GM12878 (cell line): ENCODE measurements at regions not wholly inside any gene's neighbourhood (a gene's known extent, or its start where the extent isn't known, plus 50 kb on each side); places are given as distances from the start of the nearest gene placed in this dataset.

Source experiments
- ATAC-seq: fragments of 200-7000 bp; cut with Tn5 transposase; 3 replicates; pipeline ENCODE4 v1.9.1; 2020; ENCODE audit warnings: mild to moderate bottlenecking, moderate library complexity
- BruUV-seq: library from RNA; stranded (reverse); fragments of 400-500 nt; replicated peaks from 2 replicates; lab custom pipeline; 2021; lab: Mats Ljungman, UMichigan
- CTCF ChIA-PET: fragments of 300-600 bp; sonication (Branson Sonifier 250); formaldehyde crosslinking; extraction: SDS; loops from one replicate; lab custom pipeline; 2021; ENCODE audit warnings: inconsistent platforms; lab: Yijun Ruan, JAX
- POLR2A ChIA-PET: fragments of 350-600 bp; formaldehyde crosslinking; extraction: SDS; loops from one replicate; lab custom pipeline; 2021; ENCODE audit warnings: inconsistent platforms; lab: Charles Lee
- RAD21 ChIA-PET: fragments of 300-600 bp; sonication (Branson Sonifier 250); formaldehyde crosslinking; loops from one replicate; lab custom pipeline; 2023; ENCODE audit warnings: antibody characterized with exemption; ENCODE audit not compliant: unreplicated experiment; lab: Charles Lee
- SMC1A ChIA-PET: fragments of 300-600 bp; sonication (Branson Sonifier 250); formaldehyde crosslinking; loops from one replicate; lab custom pipeline; 2023; ENCODE audit not compliant: unreplicated experiment, uncharacterized antibody; lab: Charles Lee
- DNase-seq: peaks from one replicate; pipeline ENCODE4 v3.0.0-alpha.2; 2011; ENCODE audit warnings: low read depth, low spot score
- FAIRE-seq: peaks from 3 replicates; lab custom pipeline; 2011; peaks lifted over from hg19 to GRCh38; lab: Jason Lieb, UNC
- H2AFZ ChIP-seq: 2 replicates; pipeline ENCODE4 v1.6.0; 2011; ENCODE audit warnings: low read depth, low read length, control low read depth; ENCODE audit not compliant: control insufficient read depth
- H3K27ac ChIP-seq: 2 replicates; pipeline ENCODE4 v1.5.1; 2011; ENCODE audit warnings: control low read depth; ENCODE audit not compliant: control insufficient read depth, insufficient read depth
- H3K27me3 ChIP-seq, 2 experiments: replicated peaks in 1 of 2; 2 replicates each; pipeline versions ENCODE4 v1.6.0 to v1.6.1; 2011; ENCODE audit warnings: low read length in 1 of 2; ENCODE audit not compliant: control insufficient read depth in 2 of 2, insufficient read depth in 2 of 2
- H3K36me3 ChIP-seq, 2 experiments: 2 replicates each; pipeline ENCODE4 v1.5.1; 2011; ENCODE audit warnings: low read length in 1 of 2; ENCODE audit not compliant: control insufficient read depth in 2 of 2, insufficient read depth in 2 of 2
- H3K4me1 ChIP-seq: 2 replicates; pipeline ENCODE4 v1.6.1; 2011; ENCODE audit warnings: mild to moderate bottlenecking, low read length, moderate library complexity, mixed read lengths; ENCODE audit not compliant: control insufficient read depth, insufficient read depth
- H3K4me2 ChIP-seq: 2 replicates; pipeline ENCODE4 v1.6.0; 2011; ENCODE audit warnings: control low read depth; ENCODE audit not compliant: control insufficient read depth, insufficient read depth
- H3K4me3 ChIP-seq: fragments of 200-600 bp; sonication (generic); 2 replicates; pipeline ENCODE4 v1.5.1; 2016
- H3K79me2 ChIP-seq: 2 replicates; pipeline ENCODE4 v1.6.0; 2011; ENCODE audit warnings: low read length; ENCODE audit not compliant: control insufficient read depth, insufficient read depth
- H3K9ac ChIP-seq: 2 replicates; pipeline ENCODE4 v1.8.0; 2011; ENCODE audit warnings: low read length, control low read depth, mixed read lengths; ENCODE audit not compliant: control insufficient read depth, insufficient read depth
- H3K9me3 ChIP-seq: replicated peaks from 3 replicates; pipeline ENCODE4 v1.5.1; 2011; ENCODE audit warnings: mild to moderate bottlenecking, low read length; ENCODE audit not compliant: control insufficient read depth, insufficient read depth
- H4K20me1 ChIP-seq: 2 replicates; pipeline ENCODE4 v1.6.0; 2011; ENCODE audit not compliant: control insufficient read depth, insufficient read depth
- BHLHE40 ChIP-seq, 2 experiments: fragments of 450-650 bp in 1 of 2; IDR thresholded peaks; 2 replicates each; pipeline ENCODE4 v1.6.1; 2011 to 2017; ENCODE audit warnings: low read depth in 2 of 2, borderline replicate concordance in 1 of 2, improper control_type of control experiment in 1 of 2, low read length in 1 of 2, mild to moderate bottlenecking in 1 of 2
- CREB1 ChIP-seq: IDR thresholded peaks from 2 replicates; pipeline ENCODE4 v1.6.1; 2012; ENCODE audit warnings: low read depth, mild to moderate bottlenecking, inconsistent platforms
- CUX1 ChIP-seq: IDR thresholded peaks from 2 replicates; pipeline ENCODE4 v1.6.1; 2012; ENCODE audit warnings: improper control_type of control experiment, low read depth, low read length; ENCODE audit not compliant: insufficient replicate concordance
- ESRRA ChIP-seq: IDR thresholded peaks from 2 replicates; pipeline ENCODE4 v1.6.1; 2012; ENCODE audit warnings: mild to moderate bottlenecking, low read length, improper control_type of control experiment
- HDAC2 ChIP-seq: fragments of 200-600 bp; sonication (generic); IDR thresholded peaks from 2 replicates; pipeline ENCODE4 v1.6.1; 2017
- POLR2A ChIP-seq: IDR thresholded peaks from 2 replicates; pipeline ENCODE4 v1.6.1; 2011; ENCODE audit warnings: low read depth, mild to moderate bottlenecking, low read length
- PRDM15 ChIP-seq: fragments of 450-650 bp; formaldehyde crosslinking; IDR thresholded peaks from 2 replicates; pipeline ENCODE4 v1.4.0; 2020; ENCODE audit warnings: mild to moderate bottlenecking, moderate library complexity
- RAD51 ChIP-seq: fragments of 450-650 bp; IDR thresholded peaks from 2 replicates; pipeline ENCODE4 v1.6.1; 2016; ENCODE audit warnings: moderate library complexity, mild to moderate bottlenecking, inconsistent platforms
- RFX5 ChIP-seq: IDR thresholded peaks from 2 replicates; pipeline ENCODE4 v1.6.1; 2011; ENCODE audit warnings: low read depth, low read length, improper control_type of control experiment
- SKIL ChIP-seq: fragments of 450-650 bp; IDR thresholded peaks from 2 replicates; pipeline ENCODE4 v1.6.1; 2017; ENCODE audit warnings: mild to moderate bottlenecking, low read depth, inconsistent platforms; ENCODE audit not compliant: poor library complexity, severe bottlenecking
- WGBS: methylation state at CpG from one replicate; pipeline ENCODE4 v1.1.6; 2016; ENCODE audit warnings: low lambda C conversion rate; ENCODE audit not compliant: insufficient replicate concordance, insufficient coverage; ENCODE audit errors: missing lambda C conversion rate; 5-methylcytosine and 5-hydroxymethylcytosine counted together
- in situ Hi-C: fragments of 300-500 bp; cut with MboI; formaldehyde crosslinking; loops from 9 replicates; pipeline ENCODE4 v1.14.3; 2018; ENCODE audit warnings: mixed read lengths
- intact Hi-C: fragments of 100-400 bp; cut with micrococcal nuclease; formaldehyde crosslinking; loops from one replicate; pipeline ENCODE4 v1.14.2; 2022; ENCODE audit not compliant: unreplicated experiment

- TF ChIP-seq SKIL: no peak
- peak in 1 of 2 experiments; percentile 26; a peak in 1 of 4 replicates for TF ChIP-seq BHLHE40 (IDR thresholded peaks at IDR 0.05; ENCODE audit: borderline replicate concordance in 1 of 2, low read depth in 2 of 2, low read length in 1 of 2)
- TF ChIP-seq RAD51: no peak
- TF ChIP-seq, all 136 proteins: peak for 12
These were observed 125.4 kb upstream of the BOD1 start (continued) for GRCh38 chr5:173741729-173742431.

- peak overlapping the region; percentile 92 for H3K4me2 ChIP-seq
- 6% methylated on average over 3 of the region's 3 CpGs for WGBS
- ChIA-PET POLR2A (interaction anchor here (0.6 to 1.0 kb wide), 4 partner anchors 17 to 150 kb away, joined by 3 to 4 read pairs (median 4); no protein-coding TSS in a partner anchor), SMC1A (interaction anchor here (0.7 to 5.8 kb wide), 9 partner anchors 8 to 148 kb away, joined by 3 to 28 read pairs (median 4); no protein-coding TSS in a partner anchor), RAD21 (interaction anchor here (1.1 to 5.8 kb wide), 4 partner anchors 9 to 183 kb away, joined by 3 to 45 read pairs (median 4); no protein-coding TSS in a partner anchor), CTCF (interaction anchor here (0.9 to 2.8 kb wide), 5 partner anchors 9 to 231 kb away, joined by 3 to 9 read pairs (median 4); no protein-coding TSS in a partner anchor)
- H3K4me1 ChIP-seq: peaks cover 65% of the 10 kb centered on the region
- peak; percentile 81 for ATAC-seq
- H3K27me3 ChIP-seq: no peaks in the 10 kb centered on the region
- no peaks in the 10 kb centered on the region for H3K36me3 ChIP-seq
- H2AFZ ChIP-seq: no peak overlapping the region
- H3K4me3 ChIP-seq: no peak overlapping the region
- H3K27ac ChIP-seq: peak overlapping the region; percentile 95
- no peaks in the 10 kb centered on the region for H3K79me2 ChIP-seq
- no peaks in the 10 kb centered on the region for H3K9me3 ChIP-seq
- FAIRE-seq: peak; percentile 79
- DNase-seq: peak; percentile 69
- BruUV-seq: no TSS peak
- in situ Hi-C loops: loop anchor here (5.0 kb wide), 1 partner anchor 80 kb away; no protein-coding TSS in a partner anchor
- intact Hi-C loops: loop anchor here (2.0 kb wide), 1 partner anchor 124 kb away; no protein-coding TSS in a partner anchor
- H3K9ac ChIP-seq: peak overlapping the region; percentile 50; the same call in 1 of the 2 replicates
- H4K20me1 ChIP-seq: no peaks in the 10 kb centered on the region
- no peak for TF ChIP-seq PRDM15 (CRISPR knock-in tag)
- no peak for TF ChIP-seq CUX1
- TF ChIP-seq ESRRA: no peak
- peak; percentile 56; the same call in 1 of the 2 replicates for TF ChIP-seq CREB1
- no peak for TF ChIP-seq RFX5
- no peak for TF ChIP-seq HDAC2
- no peak for TF ChIP-seq POLR2A
These were observed 126.0 kb upstream of the BOD1 start for GRCh38 chr5:173742432-173742816.
